ENCODE measurements at regions not wholly inside any gene's neighbourhood (a gene's known extent, or its start where the extent isn't known, plus 50 kb on each side); places are given as distances from the start of the nearest gene placed in this dataset.

DNA sequence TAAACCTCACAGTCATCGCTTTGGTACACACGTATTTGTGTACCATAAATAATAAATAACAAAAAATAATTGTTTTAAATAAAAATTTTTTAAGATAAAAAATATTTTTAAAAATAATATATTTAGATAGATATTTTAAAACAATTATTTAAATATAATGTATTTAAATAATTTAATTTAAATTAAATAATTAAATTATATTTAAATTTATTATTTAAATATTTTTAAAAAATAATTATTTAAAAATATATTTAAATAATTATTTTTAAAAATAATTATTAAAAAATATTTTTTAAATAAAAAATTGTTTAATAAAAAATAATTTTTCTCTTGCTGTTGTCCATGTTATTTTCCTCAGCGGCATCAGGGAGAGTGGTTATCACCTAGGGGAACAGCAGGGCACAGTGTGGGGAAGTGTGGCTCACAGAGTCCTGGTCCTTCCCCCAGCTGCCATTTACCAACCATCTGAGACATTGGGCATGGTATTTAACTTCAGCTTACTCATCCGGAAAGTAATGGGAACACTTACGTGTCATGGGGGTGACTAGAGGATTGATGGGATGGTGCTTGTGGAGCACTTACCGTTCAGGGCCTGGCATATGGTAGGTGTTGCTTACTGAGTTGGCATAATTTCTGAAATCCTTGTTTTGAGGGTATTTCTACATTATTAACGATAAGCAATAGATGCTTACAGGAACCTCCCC, 92.9 kb upstream of the TSPAN2 start:
- Mint-ChIP-seq H3K4me1 (no peaks in the 10 kb centered on the region), H3K9me3 (ENCODE audit: insufficient read depth) (no peaks in the 10 kb centered on the region), H3K27ac (no peak overlapping the region), H3K4me3 (no peak overlapping the region), H3K27me3 (no peaks in the 10 kb centered on the region)
- Histone ChIP-seq H3K79me2 (ENCODE audit: control insufficient read depth, insufficient read depth, low read length) (no peaks in the 10 kb centered on the region), H3K4me3 (ENCODE audit: control extremely low read depth in 1 of 5, extremely low read depth in 1 of 5, insufficient read depth in 1 of 5, low read depth in 2 of 5, low read length in 4 of 5) (no peak overlapping the region), H4K20me1 (ENCODE audit: control insufficient read depth, insufficient read depth, low read length, poor library complexity, severe bottlenecking) (no peaks in the 10 kb centered on the region), H3K36me3 (replicated peaks in 1 of 2; ENCODE audit: control extremely low read depth in 1 of 2, control insufficient read depth in 1 of 2, extremely low read depth in 1 of 2, insufficient read depth in 2 of 2, low read length in 1 of 2) (no peaks in the 10 kb centered on the region), H3K4me2 (replicated peaks; ENCODE audit: low read depth, low read length, poor library complexity, severe bottlenecking) (no peak overlapping the region), H3K9ac (ENCODE audit: low read length) (no peak overlapping the region), H2AFZ (ENCODE audit: insufficient read depth, low read depth, low read length, poor library complexity, severe bottlenecking) (no peak overlapping the region), H3K9me3 (ENCODE audit: control extremely low read depth in 1 of 3, control insufficient read depth in 2 of 3, insufficient read depth in 1 of 3, low read length in 2 of 3) (no peaks in the 10 kb centered on the region), H3K4me1 (ENCODE audit: control insufficient read depth in 2 of 2, insufficient read depth in 2 of 2, low read length in 2 of 2) (no peaks in the 10 kb centered on the region), H3K27ac (ENCODE audit: low read length in 2 of 2) (no peak overlapping the region), H3K27me3 (replicated peaks in 1 of 4; ENCODE audit: control extremely low read depth in 1 of 4, control insufficient read depth in 3 of 4, insufficient read depth in 4 of 4, low read length in 3 of 4) (no peaks in the 10 kb centered on the region)
- no CpG with 5 or more reads among the region's 7 CpGs for WGBS (ENCODE audit: insufficient coverage)
- ATAC-seq (ENCODE audit: low read depth) = no peak
- ChIA-PET CTCF (no interaction called here), POLR2A (no interaction called here)
- DNase-seq = no peak
- intact Hi-C loops (cut with micrococcal nuclease) = no loop called here
- TF ChIP-seq, protein P1, sequence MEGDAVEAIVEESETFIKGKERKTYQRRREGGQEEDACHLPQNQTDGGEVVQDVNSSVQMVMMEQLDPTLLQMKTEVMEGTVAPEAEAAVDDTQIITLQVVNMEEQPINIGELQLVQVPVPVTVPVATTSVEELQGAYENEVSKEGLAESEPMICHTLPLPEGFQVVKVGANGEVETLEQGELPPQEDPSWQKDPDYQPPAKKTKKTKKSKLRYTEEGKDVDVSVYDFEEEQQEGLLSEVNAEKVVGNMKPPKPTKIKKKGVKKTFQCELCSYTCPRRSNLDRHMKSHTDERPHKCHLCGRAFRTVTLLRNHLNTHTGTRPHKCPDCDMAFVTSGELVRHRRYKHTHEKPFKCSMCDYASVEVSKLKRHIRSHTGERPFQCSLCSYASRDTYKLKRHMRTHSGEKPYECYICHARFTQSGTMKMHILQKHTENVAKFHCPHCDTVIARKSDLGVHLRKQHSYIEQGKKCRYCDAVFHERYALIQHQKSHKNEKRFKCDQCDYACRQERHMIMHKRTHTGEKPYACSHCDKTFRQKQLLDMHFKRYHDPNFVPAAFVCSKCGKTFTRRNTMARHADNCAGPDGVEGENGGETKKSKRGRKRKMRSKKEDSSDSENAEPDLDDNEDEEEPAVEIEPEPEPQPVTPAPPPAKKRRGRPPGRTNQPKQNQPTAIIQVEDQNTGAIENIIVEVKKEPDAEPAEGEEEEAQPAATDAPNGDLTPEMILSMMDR (IDR thresholded peaks at IDR 0.05) = no peak
- TF ChIP-seq EZH2 (IDR thresholded peaks at IDR 0.05; ENCODE audit: borderline replicate concordance, insufficient read depth, low read depth, low read length, poor library complexity, severe bottlenecking) = no peak

DNA sequence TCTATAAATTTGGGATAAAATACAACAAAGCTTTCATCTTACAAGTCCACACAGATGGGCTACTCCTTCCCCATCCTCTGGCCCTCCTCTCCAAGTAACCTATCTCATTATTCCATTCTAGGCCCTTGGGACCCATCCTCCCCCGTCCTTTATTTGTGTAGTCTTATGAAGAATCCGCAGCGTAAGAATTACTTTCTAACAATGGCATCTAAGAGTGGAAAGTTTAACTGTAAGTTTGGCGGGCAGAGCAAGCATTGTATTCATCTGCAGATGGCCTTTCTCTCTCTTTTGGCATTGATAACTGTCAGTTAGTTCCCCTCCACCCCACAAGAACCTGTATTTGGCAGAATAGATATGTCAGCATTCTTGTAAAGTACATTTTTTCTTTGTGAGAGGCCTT, 91.9 kb upstream of the TSPAN2 start:
- intact Hi-C loops (cut with micrococcal nuclease) = no loop called here
- no peak overlapping the region for H3K4me3 Mint-ChIP-seq
- H3K4me1 Mint-ChIP-seq = no peaks in the 10 kb centered on the region
- H4K20me1 ChIP-seq (ENCODE audit: control insufficient read depth, insufficient read depth, low read length, poor library complexity, severe bottlenecking) = no peaks in the 10 kb centered on the region
- H3K27ac Mint-ChIP-seq = no peak overlapping the region
- ChIA-PET CTCF (no interaction called here), POLR2A (no interaction called here)
- no peak overlapping the region for H2AFZ ChIP-seq (ENCODE audit: insufficient read depth, low read depth, low read length, poor library complexity, severe bottlenecking)
- H3K4me2 ChIP-seq (replicated peaks; ENCODE audit: low read depth, low read length, poor library complexity, severe bottlenecking) = no peak overlapping the region
- H3K79me2 ChIP-seq (ENCODE audit: control insufficient read depth, insufficient read depth, low read length) = no peaks in the 10 kb centered on the region
- H3K27me3 ChIP-seq (replicated peaks in 1 of 4; ENCODE audit: control extremely low read depth in 1 of 4, control insufficient read depth in 3 of 4, insufficient read depth in 4 of 4, low read length in 3 of 4) = no peaks in the 10 kb centered on the region
- no peaks in the 10 kb centered on the region for H3K4me1 ChIP-seq (ENCODE audit: control insufficient read depth in 2 of 2, insufficient read depth in 2 of 2, low read length in 2 of 2)
- no peaks in the 10 kb centered on the region for H3K27me3 Mint-ChIP-seq
- TF ChIP-seq EZH2 (IDR thresholded peaks at IDR 0.05; ENCODE audit: borderline replicate concordance, insufficient read depth, low read depth, low read length, poor library complexity, severe bottlenecking) = no peak
- TF ChIP-seq, protein P1 (IDR thresholded peaks at IDR 0.05) = no peak
- no peak overlapping the region for H3K9ac ChIP-seq (ENCODE audit: low read length)
- H3K9me3 Mint-ChIP-seq (ENCODE audit: insufficient read depth) = no peaks in the 10 kb centered on the region
- whole genome bisulfite sequencing (ENCODE audit: insufficient coverage) = no CpG with 5 or more reads among the region's 4 CpGs
- H3K27ac ChIP-seq (ENCODE audit: low read length in 2 of 2) = no peak overlapping the region
- ATAC-seq (ENCODE audit: low read depth) (no peak), DNase-seq (no peak)
- H3K9me3 ChIP-seq (ENCODE audit: control extremely low read depth in 1 of 3, control insufficient read depth in 2 of 3, insufficient read depth in 1 of 3, low read length in 2 of 3) = no peaks in the 10 kb centered on the region
- H3K4me3 ChIP-seq (ENCODE audit: control extremely low read depth in 1 of 5, extremely low read depth in 1 of 5, insufficient read depth in 1 of 5, low read depth in 2 of 5, low read length in 4 of 5) = no peak overlapping the region
- no peaks in the 10 kb centered on the region for H3K36me3 ChIP-seq (replicated peaks in 1 of 2; ENCODE audit: control extremely low read depth in 1 of 2, control insufficient read depth in 1 of 2, extremely low read depth in 1 of 2, insufficient read depth in 2 of 2, low read length in 1 of 2)

All from B cell (primary cell).